Neural cell (in vitro differentiated cells): ENCODE measurements at regions not wholly inside any gene's neighbourhood (a gene's known extent, or its start where the extent isn't known, plus 50 kb on each side); places are given as distances from the start of the nearest gene placed in this dataset.

Experiments
- H2AFZ ChIP-seq: fragments of 200-600, 300-800 bp; sonication (generic), shearing (Covaris generic); 2 replicates; pipeline ENCODE4 v1.6.0; 2014; ENCODE audit warnings: low read depth, mild to moderate bottlenecking, antibody characterized with exemption, low read length, moderate library complexity
- H3F3A ChIP-seq: fragments of 200-600 bp; shearing (Covaris generic); 2 replicates; pipeline ENCODE4 v1.6.1; 2016; ENCODE audit warnings: mild to moderate bottlenecking, moderate library complexity, mixed read lengths, antibody characterized with exemption, low read length; ENCODE audit not compliant: insufficient read depth, poor library complexity, severe bottlenecking
- H3K27ac ChIP-seq: fragments of 200-600, 300-800 bp; sonication (generic), shearing (Covaris generic); 2 replicates; pipeline ENCODE4 v1.5.1; 2014; ENCODE audit warnings: mild to moderate bottlenecking, low read length, moderate library complexity
- H3K27me3 ChIP-seq: fragments of 300-800, 200-600 bp; sonication (generic), shearing (Covaris generic); 2 replicates; pipeline ENCODE4 v1.6.0; 2014; ENCODE audit warnings: mild to moderate bottlenecking, low read depth, low read length, moderate library complexity; ENCODE audit not compliant: insufficient read depth
- H3K36me3 ChIP-seq: fragments of 300-800, 200-600 bp; sonication (generic), shearing (Covaris generic); 2 replicates; pipeline ENCODE4 v1.5.1; 2014; ENCODE audit warnings: mild to moderate bottlenecking, antibody characterized with exemption, low read length, moderate library complexity; ENCODE audit not compliant: insufficient read depth
- H3K4me2 ChIP-seq: fragments of 300-800, 200-600 bp; sonication (generic), shearing (Covaris generic); 2 replicates; pipeline ENCODE4 v1.6.0; 2014; ENCODE audit warnings: mild to moderate bottlenecking, low read length
- H3K4me3 ChIP-seq: fragments of 300-800, 200-600 bp; sonication (generic), shearing (Covaris generic); 2 replicates; pipeline ENCODE4 v1.5.1; 2014; ENCODE audit warnings: mild to moderate bottlenecking, low read length, moderate library complexity
- H3K79me2 ChIP-seq: fragments of 200-600 bp; shearing (Covaris generic); replicated peaks from 2 replicates; pipeline ENCODE4 v1.6.0; 2014; ENCODE audit warnings: mild to moderate bottlenecking, low read length, moderate library complexity; ENCODE audit not compliant: insufficient read depth
- H3K9ac ChIP-seq: fragments of 300-800, 200-600 bp; sonication (generic), shearing (Covaris generic); 2 replicates; pipeline ENCODE4 v1.6.1; 2016; ENCODE audit warnings: mild to moderate bottlenecking, low read length, mixed read lengths
- H3K9me2 ChIP-seq: fragments of 200-600 bp; shearing (Covaris generic); 2 replicates; pipeline ENCODE4 v1.6.1; 2016; ENCODE audit warnings: mild to moderate bottlenecking, low read length, mixed read lengths; ENCODE audit not compliant: insufficient read depth
- H3K9me3 ChIP-seq: fragments of 200-600, 300-800 bp; sonication (generic), shearing (Covaris generic); 2 replicates; pipeline ENCODE4 v1.6.1; 2016; ENCODE audit warnings: mild to moderate bottlenecking, mixed run types, low read length, moderate library complexity, mixed read lengths
- H4K20me1 ChIP-seq: fragments of 200-600 bp; shearing (Covaris generic); 2 replicates; pipeline ENCODE4 v1.6.1; 2016; ENCODE audit warnings: mild to moderate bottlenecking, mixed run types; ENCODE audit not compliant: insufficient read depth
- EP300 ChIP-seq: fragments of 450-650 bp; conservative IDR thresholded peaks from 2 replicates; pipeline ENCODE4 v1.6.1; 2014; ENCODE audit warnings: antibody characterized with exemption, mild to moderate bottlenecking, moderate library complexity; ENCODE audit not compliant: poor library complexity, severe bottlenecking
- EZH2 ChIP-seq: fragments of 200-600, 300-800 bp; shearing (Covaris generic), sonication (generic); IDR thresholded peaks from 2 replicates; pipeline ENCODE4 v1.6.1; 2014; ENCODE audit warnings: antibody characterized with exemption, low read length, borderline replicate concordance, mild to moderate bottlenecking; ENCODE audit not compliant: insufficient read depth, poor library complexity, severe bottlenecking
- MXI1 ChIP-seq: fragments of 450-650 bp; conservative IDR thresholded peaks from 2 replicates; pipeline ENCODE4 v1.6.1; 2014; ENCODE audit warnings: antibody characterized with exemption, mild to moderate bottlenecking; ENCODE audit not compliant: poor library complexity, severe bottlenecking
- POLR2AphosphoS5 ChIP-seq: IDR thresholded peaks from 2 replicates; pipeline ENCODE4 v1.6.1; 2012
- RAD21 ChIP-seq: fragments of 450-650 bp; conservative IDR thresholded peaks from 2 replicates; pipeline ENCODE4 v1.6.1; 2014; ENCODE audit warnings: antibody characterized with exemption, mild to moderate bottlenecking, moderate library complexity
- SMC3 ChIP-seq: fragments of 450-650 bp; conservative IDR thresholded peaks from 2 replicates; pipeline ENCODE4 v1.6.1; 2014; ENCODE audit warnings: antibody characterized with exemption, mild to moderate bottlenecking, moderate library complexity; ENCODE audit not compliant: poor library complexity
- TAF1 ChIP-seq: IDR thresholded peaks from 2 replicates; pipeline ENCODE4 v1.6.1; 2012; ENCODE audit warnings: low read depth
- TF ChIP-seq, protein P1 (sequence below): IDR thresholded peaks from 2 replicates; pipeline ENCODE4 v1.6.1; 2012; ENCODE audit warnings: borderline replicate concordance
- TF ChIP-seq, protein P2 (sequence below): fragments of 450-650 bp; IDR thresholded peaks from 2 replicates; pipeline ENCODE4 v1.5.1; 2014; ENCODE audit warnings: antibody characterized with exemption, mild to moderate bottlenecking, moderate library complexity; ENCODE audit not compliant: poor library complexity, severe bottlenecking

DNA sequence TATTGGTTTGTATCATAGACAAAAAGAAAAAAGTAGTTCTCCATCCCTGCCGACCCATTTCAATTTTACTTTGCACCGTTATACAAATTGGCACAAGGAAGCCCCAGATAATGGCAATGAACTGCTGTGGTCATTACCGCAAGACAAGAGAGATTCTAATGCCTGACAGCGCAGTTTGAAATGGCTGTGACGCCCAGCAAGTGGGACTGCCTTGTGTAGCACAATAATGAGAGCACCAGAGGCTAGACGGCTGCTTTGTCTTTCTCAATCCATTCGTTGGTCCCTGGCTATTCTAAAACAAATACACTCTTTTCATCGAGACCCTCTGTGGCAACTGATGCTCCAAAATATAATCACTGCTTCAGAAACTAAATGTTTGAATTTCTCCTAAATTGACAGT, 192.4 kb upstream of the NEIL3 start:
- Histone ChIP-seq H2AFZ (no peak overlapping the region), H3K27ac (no peak overlapping the region), H3K9ac (no peak overlapping the region), H3K9me2 (no peaks in the 10 kb centered on the region), H3F3A (no peaks in the 10 kb centered on the region), H3K27me3 (no peaks in the 10 kb centered on the region), H3K36me3 (no peaks in the 10 kb centered on the region), H3K9me3 (no peaks in the 10 kb centered on the region), H3K4me2 (no peak overlapping the region), H3K79me2 (no peaks in the 10 kb centered on the region), H4K20me1 (no peaks in the 10 kb centered on the region), H3K4me3 (no peak overlapping the region)
- TF ChIP-seq POLR2AphosphoS5 = no peak
- no peak for TF ChIP-seq SMC3
- TF ChIP-seq RAD21 = no peak
- TF ChIP-seq, protein P1, sequence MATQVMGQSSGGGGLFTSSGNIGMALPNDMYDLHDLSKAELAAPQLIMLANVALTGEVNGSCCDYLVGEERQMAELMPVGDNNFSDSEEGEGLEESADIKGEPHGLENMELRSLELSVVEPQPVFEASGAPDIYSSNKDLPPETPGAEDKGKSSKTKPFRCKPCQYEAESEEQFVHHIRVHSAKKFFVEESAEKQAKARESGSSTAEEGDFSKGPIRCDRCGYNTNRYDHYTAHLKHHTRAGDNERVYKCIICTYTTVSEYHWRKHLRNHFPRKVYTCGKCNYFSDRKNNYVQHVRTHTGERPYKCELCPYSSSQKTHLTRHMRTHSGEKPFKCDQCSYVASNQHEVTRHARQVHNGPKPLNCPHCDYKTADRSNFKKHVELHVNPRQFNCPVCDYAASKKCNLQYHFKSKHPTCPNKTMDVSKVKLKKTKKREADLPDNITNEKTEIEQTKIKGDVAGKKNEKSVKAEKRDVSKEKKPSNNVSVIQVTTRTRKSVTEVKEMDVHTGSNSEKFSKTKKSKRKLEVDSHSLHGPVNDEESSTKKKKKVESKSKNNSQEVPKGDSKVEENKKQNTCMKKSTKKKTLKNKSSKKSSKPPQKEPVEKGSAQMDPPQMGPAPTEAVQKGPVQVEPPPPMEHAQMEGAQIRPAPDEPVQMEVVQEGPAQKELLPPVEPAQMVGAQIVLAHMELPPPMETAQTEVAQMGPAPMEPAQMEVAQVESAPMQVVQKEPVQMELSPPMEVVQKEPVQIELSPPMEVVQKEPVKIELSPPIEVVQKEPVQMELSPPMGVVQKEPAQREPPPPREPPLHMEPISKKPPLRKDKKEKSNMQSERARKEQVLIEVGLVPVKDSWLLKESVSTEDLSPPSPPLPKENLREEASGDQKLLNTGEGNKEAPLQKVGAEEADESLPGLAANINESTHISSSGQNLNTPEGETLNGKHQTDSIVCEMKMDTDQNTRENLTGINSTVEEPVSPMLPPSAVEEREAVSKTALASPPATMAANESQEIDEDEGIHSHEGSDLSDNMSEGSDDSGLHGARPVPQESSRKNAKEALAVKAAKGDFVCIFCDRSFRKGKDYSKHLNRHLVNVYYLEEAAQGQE = no peak
- TF ChIP-seq MXI1 = no peak
- TF ChIP-seq, protein P2, sequence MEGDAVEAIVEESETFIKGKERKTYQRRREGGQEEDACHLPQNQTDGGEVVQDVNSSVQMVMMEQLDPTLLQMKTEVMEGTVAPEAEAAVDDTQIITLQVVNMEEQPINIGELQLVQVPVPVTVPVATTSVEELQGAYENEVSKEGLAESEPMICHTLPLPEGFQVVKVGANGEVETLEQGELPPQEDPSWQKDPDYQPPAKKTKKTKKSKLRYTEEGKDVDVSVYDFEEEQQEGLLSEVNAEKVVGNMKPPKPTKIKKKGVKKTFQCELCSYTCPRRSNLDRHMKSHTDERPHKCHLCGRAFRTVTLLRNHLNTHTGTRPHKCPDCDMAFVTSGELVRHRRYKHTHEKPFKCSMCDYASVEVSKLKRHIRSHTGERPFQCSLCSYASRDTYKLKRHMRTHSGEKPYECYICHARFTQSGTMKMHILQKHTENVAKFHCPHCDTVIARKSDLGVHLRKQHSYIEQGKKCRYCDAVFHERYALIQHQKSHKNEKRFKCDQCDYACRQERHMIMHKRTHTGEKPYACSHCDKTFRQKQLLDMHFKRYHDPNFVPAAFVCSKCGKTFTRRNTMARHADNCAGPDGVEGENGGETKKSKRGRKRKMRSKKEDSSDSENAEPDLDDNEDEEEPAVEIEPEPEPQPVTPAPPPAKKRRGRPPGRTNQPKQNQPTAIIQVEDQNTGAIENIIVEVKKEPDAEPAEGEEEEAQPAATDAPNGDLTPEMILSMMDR = no peak
- no peak for TF ChIP-seq EZH2
- no peak for TF ChIP-seq EP300
- TF ChIP-seq TAF1 = no peak

DNA sequence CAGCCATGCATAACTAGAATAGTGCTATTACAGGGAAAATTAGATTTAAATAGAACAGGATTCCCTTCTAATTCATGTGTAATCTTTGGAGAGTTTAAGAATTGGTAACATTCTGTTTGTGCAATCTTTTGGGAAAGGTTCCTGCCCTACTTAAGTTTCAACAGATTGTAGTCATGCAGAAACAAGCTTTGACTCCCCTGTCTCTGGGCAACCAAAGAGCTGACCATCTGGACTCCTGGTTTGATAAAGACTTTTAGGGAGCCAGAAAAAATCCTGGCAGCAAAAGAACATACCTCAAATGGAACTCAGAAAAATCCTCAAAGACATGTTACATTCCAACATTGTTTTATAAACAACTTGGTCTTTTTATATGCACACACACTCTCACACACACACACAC, 191.1 kb upstream of the NEIL3 start:
- Histone ChIP-seq H3K27ac (no peak overlapping the region), H2AFZ (no peak overlapping the region), H3K9me3 (no peaks in the 10 kb centered on the region), H3K4me3 (no peak overlapping the region), H3K79me2 (no peaks in the 10 kb centered on the region), H3K4me2 (no peak overlapping the region), H3F3A (no peaks in the 10 kb centered on the region), H3K27me3 (no peaks in the 10 kb centered on the region), H4K20me1 (no peaks in the 10 kb centered on the region), H3K36me3 (no peaks in the 10 kb centered on the region), H3K9ac (no peak overlapping the region), H3K9me2 (no peaks in the 10 kb centered on the region)
- TF ChIP-seq TAF1 (no peak), POLR2AphosphoS5 (no peak), RAD21 (no peak), EZH2 (no peak)

GRCh38 chr4:177119021-177119471, 190.6 kb upstream of the NEIL3 start:
- no peaks in the 10 kb centered on the region for H3F3A ChIP-seq
- H3K9me2 ChIP-seq = no peaks in the 10 kb centered on the region
- H4K20me1 ChIP-seq = no peaks in the 10 kb centered on the region
- TF ChIP-seq MXI1 (no peak), POLR2AphosphoS5 (no peak), EZH2 (no peak), EP300 (no peak)
- H3K4me2 ChIP-seq = no peak overlapping the region
- no peak overlapping the region for H3K27ac ChIP-seq
- H3K4me3 ChIP-seq = no peak overlapping the region
- no peaks in the 10 kb centered on the region for H3K79me2 ChIP-seq
- no peak overlapping the region for H3K9ac ChIP-seq
- no peaks in the 10 kb centered on the region for H3K27me3 ChIP-seq
- H3K36me3 ChIP-seq = no peaks in the 10 kb centered on the region
- no peak overlapping the region for H2AFZ ChIP-seq
- H3K9me3 ChIP-seq = no peaks in the 10 kb centered on the region
